Lower lobe of right lung (tissue), 2 donors: ENCODE measurements at regions not wholly inside any gene's neighbourhood (a gene's known extent, or its start where the extent isn't known, plus 50 kb on each side); places are given as distances from the start of the nearest gene placed in this dataset.

Experiments
- ATAC-seq, 2 donors: fragments of 200-7000 bp; cut with Tn5 transposase; one replicate each; pipeline ENCODE4 v1.9.1; 2020 to 2022; ENCODE audit warnings: mild to moderate bottlenecking in 2 of 2, moderate library complexity in 2 of 2
- DNase-seq: peaks from one replicate; pipeline ENCODE4 v3.0.0-alpha.2; 2020
- H3K27ac ChIP-seq: fragments of 200-600 bp; one replicate; pipeline ENCODE4 v1.8.0; 2022
- H3K27me3 ChIP-seq: fragments of 200-600 bp; one replicate; pipeline ENCODE4 v1.8.0; 2022; ENCODE audit warnings: low read depth
- H3K36me3 ChIP-seq: fragments of 200-600 bp; one replicate; pipeline ENCODE4 v1.8.0; 2022; ENCODE audit warnings: mild to moderate bottlenecking
- H3K4me1 ChIP-seq: fragments of 200-600 bp; one replicate; pipeline ENCODE4 v1.8.0; 2022
- H3K4me3 ChIP-seq: fragments of 200-600 bp; one replicate; pipeline ENCODE4 v1.8.0; 2022; ENCODE audit warnings: mild to moderate bottlenecking
- H3K9me3 ChIP-seq: fragments of 200-600 bp; one replicate; pipeline ENCODE4 v1.8.0; 2022
- CTCF ChIP-seq: fragments of 200-600 bp; IDR thresholded peaks from one replicate; pipeline ENCODE4 v1.8.0; 2022; ENCODE audit warnings: antibody characterized with exemption, mild to moderate bottlenecking
- intact Hi-C: fragments of 100-400 bp; cut with DNase I; formaldehyde crosslinking; loops from one replicate; pipeline ENCODE4 v1.11.0; 2022
- donor health status: DM: no; HTN: yes; CAD: no; lungs with severe emphysema.

DNA sequence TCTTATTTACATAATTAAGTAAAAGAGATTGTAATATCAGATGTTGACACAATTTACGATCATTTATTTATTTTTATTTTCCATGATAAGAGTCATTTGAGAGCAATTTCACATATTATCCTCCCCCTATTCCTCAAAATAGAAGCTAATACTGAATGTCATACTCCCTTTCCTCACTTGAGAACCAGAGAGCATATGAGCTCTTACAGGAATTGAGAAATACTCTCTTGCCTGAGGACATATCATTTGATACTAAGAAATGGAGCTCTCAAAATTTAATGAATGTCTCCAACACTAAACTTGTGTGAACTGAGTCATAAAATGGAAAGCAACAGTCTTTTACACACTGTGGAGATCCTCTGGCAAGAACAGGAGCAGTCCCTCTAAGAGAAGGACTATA, 68.5 kb upstream of the CHST9 start:
- no peak for TF ChIP-seq CTCF
- DNase-seq: no peak

GRCh38 chr18:27250471-27250870, 65.4 kb upstream of the CHST9 start:
- Histone ChIP-seq H3K4me1 (no peaks in the 10 kb centered on the region), H3K9me3 (no peaks in the 10 kb centered on the region), H3K36me3 (no peaks in the 10 kb centered on the region), H3K27ac (no peak overlapping the region), H3K27me3 (no peaks in the 10 kb centered on the region), H3K4me3 (no peak overlapping the region)
- no peak for TF ChIP-seq CTCF
- ATAC-seq (no peak), DNase-seq (no peak)
- intact Hi-C loops: no loop called here

More for the DNA sequence above, 68.5 kb upstream of the CHST9 start:
- Histone ChIP-seq H3K27ac (no peak overlapping the region), H3K9me3 (no peaks in the 10 kb centered on the region), H3K4me1 (no peaks in the 10 kb centered on the region), H3K36me3 (no peaks in the 10 kb centered on the region), H3K4me3 (no peak overlapping the region), H3K27me3 (no peaks in the 10 kb centered on the region)
- ATAC-seq: no peak
- intact Hi-C loops: no loop called here

DNA sequence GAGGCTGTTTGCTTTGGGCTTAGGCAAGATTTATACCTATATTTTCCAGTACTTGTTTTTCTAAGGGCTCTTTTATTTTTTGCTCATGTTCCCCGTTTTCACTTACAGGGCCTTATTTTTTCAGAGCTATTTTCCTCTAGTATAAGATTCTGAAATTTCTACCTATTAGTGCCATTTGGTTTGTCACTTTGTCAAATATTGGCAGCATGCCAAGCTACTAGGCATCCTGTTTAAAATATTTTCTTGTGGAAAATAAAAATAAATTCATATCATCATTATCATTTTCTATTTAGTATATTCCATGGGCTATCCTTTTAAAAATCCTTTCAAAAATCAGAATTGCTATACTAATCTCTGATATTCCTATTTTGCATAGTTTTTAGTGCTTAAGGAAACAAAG, 64.8 kb upstream of the CHST9 start:
- Histone ChIP-seq H3K36me3 (no peaks in the 10 kb centered on the region), H3K4me1 (no peaks in the 10 kb centered on the region), H3K9me3 (no peaks in the 10 kb centered on the region), H3K27ac (no peak overlapping the region), H3K27me3 (no peaks in the 10 kb centered on the region), H3K4me3 (no peak overlapping the region)
- no peak for DNase-seq
- no peak for TF ChIP-seq CTCF
- ATAC-seq: no peak
- intact Hi-C loops: no loop called here

GRCh38 chr18:27244259-27244658, 59.2 kb upstream of the CHST9 start:
- Histone ChIP-seq H3K27me3 (no peaks in the 10 kb centered on the region), H3K4me3 (no peak overlapping the region), H3K27ac (no peak overlapping the region), H3K9me3 (no peaks in the 10 kb centered on the region), H3K4me1 (no peaks in the 10 kb centered on the region), H3K36me3 (no peaks in the 10 kb centered on the region)
- no peak for DNase-seq
- no peak for ATAC-seq
- intact Hi-C loops: no loop called here
- TF ChIP-seq CTCF: no peak

- Histone ChIP-seq H3K36me3 (no peaks in the 10 kb centered on the region), H3K4me1 (no peaks in the 10 kb centered on the region), H3K27ac (no peak overlapping the region), H3K27me3 (no peaks in the 10 kb centered on the region), H3K9me3 (no peaks in the 10 kb centered on the region), H3K4me3 (no peak overlapping the region)
- no peak for TF ChIP-seq CTCF
- no peak for DNase-seq
- intact Hi-C loops: no loop called here
- ATAC-seq: no peak
Measured at GRCh38 chr18:27242392-27243047, 57.4 kb upstream of the CHST9 start.
